WTC11 (cell line): ENCODE measurements at regions not wholly inside any gene's neighbourhood (a gene's known extent, or its start where the extent isn't known, plus 50 kb on each side); places are given as distances from the start of the nearest gene placed in this dataset.

ENCODE experiments used
- ATAC-seq: fragments of 200-7000 bp; cut with Tn5 transposase; 2 replicates; pipeline ENCODE4 v1.10.0; 2021; ENCODE audit warnings: mild to moderate bottlenecking, moderate library complexity
- CTCF ChIA-PET: fragments of 300-600 bp; sonication (Branson Sonifier 250); formaldehyde crosslinking; loops from one replicate; lab custom pipeline; 2021; ENCODE audit warnings: antibody characterized with exemption; lab: Charles Lee
- POLR2A ChIA-PET: fragments of 350-600 bp; sonication (Branson Sonifier 250); formaldehyde crosslinking; loops from one replicate; lab custom pipeline; 2021; ENCODE audit warnings: antibody characterized with exemption; lab: Charles Lee
- DNase-seq: peaks from one replicate; pipeline ENCODE4 v3.0.0; 2021; ENCODE audit warnings: low spot score
- H3K27ac Mint-ChIP-seq: 2 replicates; pipeline ENCODE4 v1.8.0; 2021; ENCODE audit warnings: mixed read lengths
- H3K27me3 Mint-ChIP-seq: 2 replicates; pipeline ENCODE4 v1.8.0; 2021; ENCODE audit warnings: low read depth, mild to moderate bottlenecking, moderate library complexity, mixed read lengths
- H3K36me3 Mint-ChIP-seq: 2 replicates; pipeline ENCODE4 v1.8.0; 2021; ENCODE audit warnings: mixed read lengths
- H3K4me1 Mint-ChIP-seq: 2 replicates; pipeline ENCODE4 v1.8.0; 2022; ENCODE audit warnings: mixed read lengths
- H3K4me3 Mint-ChIP-seq: 2 replicates; pipeline ENCODE4 v1.8.0; 2021; ENCODE audit warnings: mild to moderate bottlenecking, moderate library complexity, mixed read lengths
- H3K9me3 Mint-ChIP-seq: 2 replicates; pipeline ENCODE4 v1.8.0; 2021; ENCODE audit warnings: mixed read lengths
- ATF2 ChIP-seq: sonication (generic); formaldehyde crosslinking; IDR thresholded peaks from 2 replicates; pipeline ENCODE4 v1.8.1; 2022; ENCODE audit warnings: low read depth, missing genetic modification reagents, borderline replicate concordance
- CBFB ChIP-seq: sonication (generic); formaldehyde crosslinking; IDR thresholded peaks from 2 replicates; pipeline ENCODE4 v1.8.1; 2022; ENCODE audit warnings: mild to moderate bottlenecking, low read depth, missing genetic modification reagents
- CTCF ChIP-seq: fragments of 200-600 bp; IDR thresholded peaks from 2 replicates; pipeline ENCODE4 v1.8.0; 2022; ENCODE audit warnings: antibody characterized with exemption
- EMX1 ChIP-seq: fragments of 250-450 bp; sonication (Bioruptor Pico); IDR thresholded peaks from 2 replicates; pipeline ENCODE4 v1.8.0; 2021; ENCODE audit warnings: mild to moderate bottlenecking
- ERG ChIP-seq: fragments of 250-450 bp; sonication (Bioruptor Pico); IDR thresholded peaks from 2 replicates; pipeline ENCODE4 v1.8.0; 2021; ENCODE audit warnings: mild to moderate bottlenecking
- FOXK1 ChIP-seq: sonication (generic); formaldehyde crosslinking; IDR thresholded peaks from 2 replicates; pipeline ENCODE4 v1.8.0; 2022; ENCODE audit warnings: mild to moderate bottlenecking, moderate library complexity, missing genetic modification reagents
- FOXP1 ChIP-seq: sonication (generic); formaldehyde crosslinking; IDR thresholded peaks from 2 replicates; pipeline ENCODE4 v1.8.0; 2022; ENCODE audit warnings: missing genetic modification reagents, mild to moderate bottlenecking, moderate library complexity, borderline replicate concordance
- IRF2 ChIP-seq: sonication (generic); formaldehyde crosslinking; IDR thresholded peaks from 2 replicates; pipeline ENCODE4 v1.8.0; 2022; ENCODE audit warnings: low read depth, missing genetic modification reagents, borderline replicate concordance
- MYBL2 ChIP-seq: sonication (generic); formaldehyde crosslinking; IDR thresholded peaks from 2 replicates; pipeline ENCODE4 v1.8.1; 2023; ENCODE audit warnings: mild to moderate bottlenecking, moderate library complexity, missing genetic modification reagents
- NFYB ChIP-seq: sonication (generic); formaldehyde crosslinking; conservative IDR thresholded peaks from 2 replicates; pipeline ENCODE4 v1.8.0; 2022; ENCODE audit warnings: low read depth, missing genetic modification reagents
- NR1H2 ChIP-seq: sonication (generic); formaldehyde crosslinking; IDR thresholded peaks from 2 replicates; pipeline ENCODE4 v1.9.0; 2021; ENCODE audit warnings: mild to moderate bottlenecking, moderate library complexity, missing genetic modification reagents
- NR2C2 ChIP-seq: sonication (generic); formaldehyde crosslinking; IDR thresholded peaks from 2 replicates; pipeline ENCODE4 v1.8.0; 2022; ENCODE audit warnings: mild to moderate bottlenecking, missing genetic modification reagents
- PREB ChIP-seq: sonication (generic); formaldehyde crosslinking; IDR thresholded peaks from 2 replicates; pipeline ENCODE4 v1.8.1; 2022; ENCODE audit warnings: mild to moderate bottlenecking, missing genetic modification reagents, moderate library complexity, borderline replicate concordance
- RORB ChIP-seq: fragments of 250-450 bp; sonication (Bioruptor Pico); IDR thresholded peaks from 2 replicates; pipeline ENCODE4 v1.9.0; 2021; ENCODE audit warnings: mild to moderate bottlenecking
- SP1 ChIP-seq: sonication (generic); formaldehyde crosslinking; conservative IDR thresholded peaks from 2 replicates; pipeline ENCODE4 v1.8.1; 2022; ENCODE audit warnings: missing genetic modification reagents
- STAT6 ChIP-seq: sonication (generic); formaldehyde crosslinking; conservative IDR thresholded peaks from 2 replicates; pipeline ENCODE4 v1.8.1; 2023; ENCODE audit warnings: mild to moderate bottlenecking, low read depth, missing genetic modification reagents, moderate library complexity
- USF1 ChIP-seq: sonication (generic); formaldehyde crosslinking; IDR thresholded peaks from 2 replicates; pipeline ENCODE4 v1.8.0; 2022; ENCODE audit warnings: mild to moderate bottlenecking, missing genetic modification reagents
- ZNF232 ChIP-seq: sonication (generic); formaldehyde crosslinking; IDR thresholded peaks from 2 replicates; pipeline ENCODE4 v1.8.0; 2022; ENCODE audit warnings: mild to moderate bottlenecking, missing genetic modification reagents
- ZNF317 ChIP-seq: sonication (generic); formaldehyde crosslinking; IDR thresholded peaks from 2 replicates; pipeline ENCODE4 v1.8.1; 2023; ENCODE audit warnings: low read depth, mild to moderate bottlenecking, moderate library complexity, missing genetic modification reagents, borderline replicate concordance

- H3K27me3 Mint-ChIP-seq: no peaks in the 10 kb centered on the region
- ATAC-seq (peak; percentile 83), DNase-seq (no peak)
- CTCF ChIA-PET: no interaction called here
- H3K9me3 Mint-ChIP-seq: peaks cover 5% of the 10 kb centered on the region; the same call in 1 of the 2 replicates
- TF ChIP-seq IRF2 (CRISPR knock-in tag) (no peak), SP1 (CRISPR knock-in tag) (no peak), ERG (no peak), EMX1 (CRISPR knock-in tag) (no peak), NFYB (CRISPR knock-in tag) (no peak), RORB (CRISPR knock-in tag) (no peak), USF1 (CRISPR knock-in tag) (no peak), PREB (CRISPR knock-in tag) (no peak)
- no peak overlapping the region for H3K4me3 Mint-ChIP-seq
- POLR2A ChIA-PET: no interaction called here
- H3K27ac Mint-ChIP-seq: peak overlapping the region; percentile 69
- no peaks in the 10 kb centered on the region for H3K36me3 Mint-ChIP-seq
- H3K4me1 Mint-ChIP-seq: peaks cover 17% of the 10 kb centered on the region
These were observed 372.8 kb downstream of the TMX3 start for GRCh38 chr18:68342039-68342659.

GRCh38 chr18:68340606-68341005, 374.3 kb downstream of the TMX3 start:
- ChIA-PET POLR2A (no interaction called here), CTCF (no interaction called here)
- peaks cover 5% of the 10 kb centered on the region; the same call in 1 of the 2 replicates for H3K9me3 Mint-ChIP-seq

More at GRCh38 chr18:68340606-68341005, 374.3 kb downstream of the TMX3 start:
- ATAC-seq: no peak
- H3K27me3 Mint-ChIP-seq: no peaks in the 10 kb centered on the region
- no peak overlapping the region for H3K27ac Mint-ChIP-seq
- H3K4me1 Mint-ChIP-seq: peaks cover 17% of the 10 kb centered on the region
- H3K36me3 Mint-ChIP-seq: no peaks in the 10 kb centered on the region
- H3K4me3 Mint-ChIP-seq: no peak overlapping the region
- TF ChIP-seq NR1H2 (no peak), MYBL2 (CRISPR knock-in tag) (no peak), ZNF232 (CRISPR knock-in tag) (no peak), STAT6 (CRISPR knock-in tag) (no peak), ATF2 (CRISPR knock-in tag) (no peak), NR2C2 (no peak), CBFB (CRISPR knock-in tag) (no peak), FOXK1 (CRISPR knock-in tag) (no peak), CTCF (no peak), IRF2 (CRISPR knock-in tag) (no peak), FOXP1 (CRISPR knock-in tag) (no peak), ZNF317 (no peak)
- no peak for DNase-seq
